Large intestine (tissue), 3 donors: ENCODE measurements at regions not wholly inside any gene's neighbourhood (a gene's known extent, or its start where the extent isn't known, plus 50 kb on each side); places are given as distances from the start of the nearest gene placed in this dataset.
"Not testable (repeated sequence)": the region's sequence is repeated elsewhere in the genome, so short reads cannot be mapped to it uniquely, and the experiment has no call there.

Source experiments
- DNase-seq, 2 donors: peaks; one replicate each; pipeline versions ENCODE4 v3.0.0 to v3.0.0-alpha.2; 2013
- H3K27ac ChIP-seq: one replicate; pipeline ENCODE4 v1.5.1; 2013; ENCODE audit warnings: low read length
- H3K27me3 ChIP-seq: 2 replicates; pipeline ENCODE4 v1.6.1; 2013; ENCODE audit warnings: low read length; ENCODE audit not compliant: control insufficient read depth, insufficient read depth
- H3K36me3 ChIP-seq: 2 replicates; pipeline ENCODE4 v1.6.1; 2013; ENCODE audit warnings: low read length; ENCODE audit not compliant: control insufficient read depth, insufficient read depth
- H3K4me1 ChIP-seq: one replicate; pipeline ENCODE4 v1.6.1; 2013; ENCODE audit warnings: low read length; ENCODE audit not compliant: control insufficient read depth, insufficient read depth
- H3K4me3 ChIP-seq: one replicate; pipeline ENCODE4 v1.5.1; 2013; ENCODE audit warnings: low read length
- H3K9me3 ChIP-seq: one replicate; pipeline ENCODE4 v1.6.1; 2013; ENCODE audit warnings: mild to moderate bottlenecking, low read depth, low read length, moderate library complexity; ENCODE audit not compliant: control insufficient read depth
- WGBS: methylation state at CpG from one replicate; pipeline ENCODE4 v1.1.5; 2013; ENCODE audit warnings: low lambda C conversion rate; ENCODE audit not compliant: insufficient coverage; 5-methylcytosine and 5-hydroxymethylcytosine counted together

GRCh38 chr6:135555550-135555949 is 58.0 kb upstream of the AHI1 start:
- DNase-seq = no peak
- Histone ChIP-seq H3K27me3 (no peaks in the 10 kb centered on the region), H3K36me3 (no peaks in the 10 kb centered on the region), H3K4me3 (no peak overlapping the region), H3K27ac (no peak overlapping the region), H3K4me1 (no peaks in the 10 kb centered on the region), H3K9me3 (no peaks in the 10 kb centered on the region)
- WGBS = no CpG with 5 or more reads among the region's 4 CpGs

GRCh38 chr6:135557582-135557981 is 60.0 kb upstream of the AHI1 start:
- no peaks in the 10 kb centered on the region for H3K4me1 ChIP-seq
- H3K27me3 ChIP-seq = no peaks in the 10 kb centered on the region
- WGBS = no CpG with 5 or more reads among the region's 2 CpGs
- H3K9me3 ChIP-seq = no peaks in the 10 kb centered on the region
- no peaks in the 10 kb centered on the region for H3K36me3 ChIP-seq
- H3K27ac ChIP-seq = no peak overlapping the region
- peak in 1 of 2 donors; percentile 8 for DNase-seq
- H3K4me3 ChIP-seq = no peak overlapping the region

- not testable (repeated sequence) for H3K36me3 ChIP-seq, H3K27me3 ChIP-seq, H3K4me3 ChIP-seq, DNase-seq, H3K9me3 ChIP-seq, H3K27ac ChIP-seq, H3K4me1 ChIP-seq
- no CpG with 5 or more reads among the region's 1 CpG for WGBS
These were observed 68.1 kb upstream of the AHI1 start for GRCh38 chr6:135565605-135566004.

GRCh38 chr6:135566311-135567068 is 69.0 kb upstream of the AHI1 start:
- WGBS = no CpG with 5 or more reads among the region's 7 CpGs
- H3K27me3 ChIP-seq = no peaks in the 10 kb centered on the region
- no peak overlapping the region for H3K27ac ChIP-seq
- DNase-seq = no peak
- no peak overlapping the region for H3K4me3 ChIP-seq
- H3K9me3 ChIP-seq = no peaks in the 10 kb centered on the region
- no peaks in the 10 kb centered on the region for H3K36me3 ChIP-seq
- no peaks in the 10 kb centered on the region for H3K4me1 ChIP-seq

GRCh38 chr6:135567375-135568083 is 70.0 kb upstream of the AHI1 start:
- Histone ChIP-seq H3K36me3 (no peaks in the 10 kb centered on the region), H3K4me3 (no peak overlapping the region), H3K4me1 (no peaks in the 10 kb centered on the region), H3K27ac (no peak overlapping the region), H3K9me3 (no peaks in the 10 kb centered on the region), H3K27me3 (no peaks in the 10 kb centered on the region)
- WGBS = no CpG with 5 or more reads among the region's 2 CpGs
- DNase-seq = peak in 1 of 2 donors; percentile 13

GRCh38 chr6:135568379-135568778 is 70.8 kb upstream of the AHI1 start:
- H3K4me1 ChIP-seq = no peaks in the 10 kb centered on the region
- H3K27ac ChIP-seq = no peak overlapping the region
- no peaks in the 10 kb centered on the region for H3K27me3 ChIP-seq
- H3K4me3 ChIP-seq = no peak overlapping the region
- no peaks in the 10 kb centered on the region for H3K36me3 ChIP-seq
- H3K9me3 ChIP-seq = no peaks in the 10 kb centered on the region
- peak; percentile 44 to 63 for DNase-seq
- 20% methylated on average over 1 of the region's 3 CpGs for WGBS

GRCh38 chr6:135572051-135572450 is 74.5 kb upstream of the AHI1 start:
- Histone ChIP-seq H3K9me3 (no peaks in the 10 kb centered on the region), H3K4me3 (no peak overlapping the region), H3K27me3 (no peaks in the 10 kb centered on the region), H3K27ac (no peak overlapping the region), H3K36me3 (no peaks in the 10 kb centered on the region), H3K4me1 (no peaks in the 10 kb centered on the region)
- no peak for DNase-seq
- no CpG with 5 or more reads among the region's 1 CpG for WGBS

GRCh38 chr6:135575629-135576028 is 78.1 kb upstream of the AHI1 start:
- Histone ChIP-seq H3K27ac (no peak overlapping the region), H3K4me1 (no peaks in the 10 kb centered on the region), H3K36me3 (no peaks in the 10 kb centered on the region), H3K27me3 (no peaks in the 10 kb centered on the region), H3K4me3 (no peak overlapping the region), H3K9me3 (no peaks in the 10 kb centered on the region)
- DNase-seq = no peak
- 80% methylated on average over 2 of the region's 3 CpGs for WGBS

- DNase-seq = no peak
- no CpG with 5 or more reads among the region's 1 CpG for WGBS
- H3K27ac ChIP-seq = no peak overlapping the region
- no peaks in the 10 kb centered on the region for H3K9me3 ChIP-seq
- no peak overlapping the region for H3K4me3 ChIP-seq
- H3K4me1 ChIP-seq = no peaks in the 10 kb centered on the region
- no peaks in the 10 kb centered on the region for H3K27me3 ChIP-seq
- no peaks in the 10 kb centered on the region for H3K36me3 ChIP-seq
These were observed 78.5 kb upstream of the AHI1 start for GRCh38 chr6:135576055-135576454.

GRCh38 chr6:135577059-135577538 is 79.6 kb upstream of the AHI1 start:
- Histone ChIP-seq H3K9me3 (no peaks in the 10 kb centered on the region), H3K4me3 (no peak overlapping the region), H3K27ac (no peak overlapping the region), H3K36me3 (no peaks in the 10 kb centered on the region), H3K27me3 (no peaks in the 10 kb centered on the region), H3K4me1 (no peaks in the 10 kb centered on the region)
- 83% methylated on average over 1 of the region's 1 CpG for WGBS
- DNase-seq = no peak
